Epithelial cell of proximal tubule (primary cell): ENCODE measurements at regions not wholly inside any gene's neighbourhood (a gene's known extent, or its start where the extent isn't known, plus 50 kb on each side); places are given as distances from the start of the nearest gene placed in this dataset.
A peak's percentile ranks its signal among the peaks of the same experiment; 100 is the strongest.

Experiments used
- DNase-seq: peaks from one replicate; pipeline ENCODE4 v3.0.0-alpha.2; 2011; ENCODE audit warnings: low read depth
- H3K4me3 ChIP-seq: 2 replicates; pipeline ENCODE4 v1.5.1; 2011; ENCODE audit warnings: low read depth, mild to moderate bottlenecking, low read length
- CTCF ChIP-seq: conservative IDR thresholded peaks from 2 replicates; pipeline ENCODE4 v1.5.1; 2012; ENCODE audit warnings: low read depth, mild to moderate bottlenecking, low read length

DNA sequence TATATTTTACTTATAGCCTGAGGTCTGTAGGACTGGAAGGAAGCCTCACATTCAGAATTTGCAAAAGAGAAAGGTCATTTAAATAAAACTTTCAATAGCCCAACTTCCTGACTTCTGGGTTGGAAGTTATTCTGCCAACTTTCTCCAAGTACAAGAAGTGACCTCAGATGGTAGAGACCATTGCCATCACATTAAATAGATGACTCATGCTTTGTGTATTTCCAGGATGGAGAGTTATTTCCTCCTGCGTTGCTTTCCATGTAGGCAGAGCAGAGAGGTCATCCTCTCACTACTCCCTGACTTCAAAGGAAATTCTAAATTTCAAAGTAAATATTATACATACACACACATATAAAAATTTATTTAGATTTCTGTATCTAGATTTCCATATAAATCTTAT, 73.0 kb upstream of the NR3C2 start:
- no peak overlapping the region for H3K4me3 ChIP-seq
- TF ChIP-seq CTCF: no peak
- DNase-seq: peak; percentile 56

DNA sequence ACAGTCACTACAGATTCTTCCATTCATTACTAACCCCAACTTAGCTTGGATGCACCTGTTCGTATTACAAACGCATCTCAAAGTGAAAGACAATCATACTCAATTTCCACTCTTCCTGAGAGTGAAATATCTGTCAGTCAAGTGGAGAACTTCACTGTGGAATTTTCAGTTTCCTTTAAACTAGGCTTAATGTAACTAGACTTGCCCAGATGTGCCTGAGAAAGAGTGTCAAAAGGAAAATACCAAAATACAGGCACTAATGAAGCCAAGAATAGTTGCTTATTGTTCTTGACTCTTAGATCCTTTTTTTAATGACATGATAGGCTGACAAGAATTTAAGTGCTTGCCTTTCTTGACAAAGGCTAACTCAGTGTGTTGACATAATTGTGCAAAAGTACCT, 72.4 kb upstream of the NR3C2 start:
- no peak for TF ChIP-seq CTCF
- no peak overlapping the region for H3K4me3 ChIP-seq
- no peak for DNase-seq

- DNase-seq: no peak
- no peak for TF ChIP-seq CTCF
- H3K4me3 ChIP-seq: no peak overlapping the region
These were observed 71.8 kb upstream of the NR3C2 start for GRCh38 chr4:148514041-148514440.

DNA sequence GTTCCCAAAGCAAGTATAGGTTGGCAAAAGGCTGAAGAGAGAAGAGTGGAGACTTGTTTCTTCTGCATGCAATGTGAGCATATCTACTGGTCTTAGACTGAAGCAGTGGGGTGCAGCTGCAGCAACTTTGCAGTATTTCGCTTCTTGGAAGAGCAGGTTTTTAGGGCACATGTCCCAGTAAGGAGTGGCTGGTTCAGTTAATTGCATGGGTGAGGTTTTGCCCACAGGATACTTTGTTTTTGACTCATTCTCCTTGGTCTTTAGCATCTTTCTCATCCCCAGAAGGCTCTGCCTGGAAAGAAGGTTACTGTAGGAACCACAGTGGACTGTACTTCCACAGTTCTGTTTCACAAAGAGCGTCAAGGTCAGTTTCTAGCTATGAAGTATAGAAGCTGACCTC, 68.0 kb upstream of the NR3C2 start:
- no peak overlapping the region for H3K4me3 ChIP-seq
- TF ChIP-seq CTCF: no peak
- DNase-seq: no peak

DNA sequence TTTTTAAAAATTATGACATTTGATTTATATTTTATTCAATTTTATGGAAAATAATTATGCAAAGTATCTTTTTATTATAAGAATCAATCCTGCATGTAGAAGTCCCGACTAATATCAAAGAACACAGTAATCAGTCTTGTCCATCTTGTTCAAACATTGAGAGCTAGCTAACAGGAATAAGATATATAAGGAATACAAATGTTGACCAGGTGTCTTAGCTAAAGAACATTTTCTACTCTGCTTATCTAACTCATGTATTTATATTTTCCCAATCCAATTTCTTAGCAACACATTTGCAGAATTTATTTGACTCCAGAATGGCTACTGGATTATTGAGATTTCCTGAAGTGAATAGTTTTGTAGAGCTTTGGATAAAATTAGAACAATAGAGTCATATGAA, 61.5 kb upstream of the NR3C2 start:
- no peak for DNase-seq
- no peak for TF ChIP-seq CTCF
- no peak overlapping the region for H3K4me3 ChIP-seq

GRCh38 chr4:148497258-148497657, 55.0 kb upstream of the NR3C2 start:
- no peak for TF ChIP-seq CTCF
- DNase-seq: no peak

DNA sequence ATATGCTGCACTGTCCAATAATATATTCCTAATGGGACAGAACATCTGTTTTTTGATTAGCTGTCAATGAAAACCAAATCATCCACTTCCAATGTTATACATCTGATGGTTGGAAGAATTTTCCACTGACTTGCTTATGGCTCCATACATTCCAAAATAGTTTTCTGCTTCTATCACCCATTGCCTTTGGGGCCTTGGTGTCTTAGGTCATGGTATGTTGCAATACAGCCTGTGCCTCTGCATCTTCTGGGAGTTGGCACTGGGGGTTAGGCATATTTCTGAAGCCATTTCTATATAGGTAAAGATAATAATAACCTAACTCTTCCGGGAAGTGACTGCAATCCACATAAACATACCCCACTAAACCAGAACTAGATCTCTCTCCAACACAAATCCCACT, 53.2 kb upstream of the NR3C2 start:
- no peak for TF ChIP-seq CTCF
- no peak for DNase-seq
- H3K4me3 ChIP-seq: no peak overlapping the region

More at GRCh38 chr4:148497258-148497657, 55.0 kb upstream of the NR3C2 start:
- no peak overlapping the region for H3K4me3 ChIP-seq
